Neural cell (in vitro differentiated cells): ENCODE measurements at regions not wholly inside any gene's neighbourhood (a gene's known extent, or its start where the extent isn't known, plus 50 kb on each side); places are given as distances from the start of the nearest gene placed in this dataset.

ENCODE experiments used
- EP300 ChIP-seq: fragments of 450-650 bp; conservative IDR thresholded peaks from 2 replicates; pipeline ENCODE4 v1.6.1; 2014; ENCODE audit warnings: antibody characterized with exemption, mild to moderate bottlenecking, moderate library complexity; ENCODE audit not compliant: poor library complexity, severe bottlenecking
- EZH2 ChIP-seq: fragments of 200-600, 300-800 bp; shearing (Covaris generic), sonication (generic); IDR thresholded peaks from 2 replicates; pipeline ENCODE4 v1.6.1; 2014; ENCODE audit warnings: antibody characterized with exemption, low read length, borderline replicate concordance, mild to moderate bottlenecking; ENCODE audit not compliant: insufficient read depth, poor library complexity, severe bottlenecking
- MXI1 ChIP-seq: fragments of 450-650 bp; conservative IDR thresholded peaks from 2 replicates; pipeline ENCODE4 v1.6.1; 2014; ENCODE audit warnings: antibody characterized with exemption, mild to moderate bottlenecking; ENCODE audit not compliant: poor library complexity, severe bottlenecking
- POLR2AphosphoS5 ChIP-seq: IDR thresholded peaks from 2 replicates; pipeline ENCODE4 v1.6.1; 2012
- RAD21 ChIP-seq: fragments of 450-650 bp; conservative IDR thresholded peaks from 2 replicates; pipeline ENCODE4 v1.6.1; 2014; ENCODE audit warnings: antibody characterized with exemption, mild to moderate bottlenecking, moderate library complexity
- SMC3 ChIP-seq: fragments of 450-650 bp; conservative IDR thresholded peaks from 2 replicates; pipeline ENCODE4 v1.6.1; 2014; ENCODE audit warnings: antibody characterized with exemption, mild to moderate bottlenecking, moderate library complexity; ENCODE audit not compliant: poor library complexity
- TAF1 ChIP-seq: IDR thresholded peaks from 2 replicates; pipeline ENCODE4 v1.6.1; 2012; ENCODE audit warnings: low read depth
- TF ChIP-seq, protein P1 (sequence below): fragments of 450-650 bp; IDR thresholded peaks from 2 replicates; pipeline ENCODE4 v1.5.1; 2014; ENCODE audit warnings: antibody characterized with exemption, mild to moderate bottlenecking, moderate library complexity; ENCODE audit not compliant: poor library complexity, severe bottlenecking

DNA sequence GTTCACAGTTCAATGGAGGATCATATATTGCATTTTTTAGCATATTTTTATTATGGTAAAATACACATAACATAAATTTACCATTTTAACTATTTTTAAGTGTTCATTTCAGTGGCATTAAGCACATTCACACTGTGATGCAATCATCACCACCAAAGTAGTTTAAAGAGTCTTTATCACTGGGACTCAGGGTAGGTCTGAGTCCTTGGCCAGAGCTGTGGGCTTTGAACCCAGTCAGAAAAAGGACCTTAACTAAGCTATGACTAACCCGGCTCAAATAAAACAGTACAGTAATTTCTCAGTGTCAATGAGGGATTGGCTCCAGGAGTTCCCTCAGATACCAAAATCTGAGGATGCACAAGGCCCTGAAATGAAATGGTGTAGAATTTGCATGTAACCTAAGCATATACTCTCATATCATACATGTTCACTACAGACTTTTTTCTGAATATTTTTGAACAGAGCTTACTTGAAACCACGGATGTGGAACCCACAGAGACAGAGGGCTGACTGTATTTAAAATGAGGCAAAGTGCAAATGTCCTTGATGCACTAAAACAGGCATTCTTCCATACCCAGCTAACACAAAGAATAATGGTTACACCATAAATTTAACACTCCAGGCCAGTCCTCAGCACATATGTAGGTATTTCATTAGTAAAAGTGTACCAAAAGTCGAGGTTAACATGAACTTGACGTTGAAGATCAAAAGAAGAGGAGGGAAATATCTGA, 246.2 kb downstream of the LNPK start:
- TF ChIP-seq, protein P1, sequence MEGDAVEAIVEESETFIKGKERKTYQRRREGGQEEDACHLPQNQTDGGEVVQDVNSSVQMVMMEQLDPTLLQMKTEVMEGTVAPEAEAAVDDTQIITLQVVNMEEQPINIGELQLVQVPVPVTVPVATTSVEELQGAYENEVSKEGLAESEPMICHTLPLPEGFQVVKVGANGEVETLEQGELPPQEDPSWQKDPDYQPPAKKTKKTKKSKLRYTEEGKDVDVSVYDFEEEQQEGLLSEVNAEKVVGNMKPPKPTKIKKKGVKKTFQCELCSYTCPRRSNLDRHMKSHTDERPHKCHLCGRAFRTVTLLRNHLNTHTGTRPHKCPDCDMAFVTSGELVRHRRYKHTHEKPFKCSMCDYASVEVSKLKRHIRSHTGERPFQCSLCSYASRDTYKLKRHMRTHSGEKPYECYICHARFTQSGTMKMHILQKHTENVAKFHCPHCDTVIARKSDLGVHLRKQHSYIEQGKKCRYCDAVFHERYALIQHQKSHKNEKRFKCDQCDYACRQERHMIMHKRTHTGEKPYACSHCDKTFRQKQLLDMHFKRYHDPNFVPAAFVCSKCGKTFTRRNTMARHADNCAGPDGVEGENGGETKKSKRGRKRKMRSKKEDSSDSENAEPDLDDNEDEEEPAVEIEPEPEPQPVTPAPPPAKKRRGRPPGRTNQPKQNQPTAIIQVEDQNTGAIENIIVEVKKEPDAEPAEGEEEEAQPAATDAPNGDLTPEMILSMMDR = no peak
- TF ChIP-seq POLR2AphosphoS5 = no peak
- TF ChIP-seq RAD21 = no peak
- no peak for TF ChIP-seq MXI1
- no peak for TF ChIP-seq EZH2
- TF ChIP-seq EP300 = no peak
- TF ChIP-seq TAF1 = no peak
- TF ChIP-seq SMC3 = no peak
